GM12873 (cell line): ENCODE measurements at regions not wholly inside any gene's neighbourhood (a gene's known extent, or its start where the extent isn't known, plus 50 kb on each side); places are given as distances from the start of the nearest gene placed in this dataset.

Experiments used
- TF ChIP-seq, protein P1 (sequence below): IDR thresholded peaks from 2 replicates; pipeline ENCODE4 v1.5.1; 2012; ENCODE audit warnings: low read depth, mild to moderate bottlenecking, moderate library complexity, low read length, control low read depth; ENCODE audit not compliant: insufficient read depth; ENCODE audit errors: missing control alignments

DNA sequence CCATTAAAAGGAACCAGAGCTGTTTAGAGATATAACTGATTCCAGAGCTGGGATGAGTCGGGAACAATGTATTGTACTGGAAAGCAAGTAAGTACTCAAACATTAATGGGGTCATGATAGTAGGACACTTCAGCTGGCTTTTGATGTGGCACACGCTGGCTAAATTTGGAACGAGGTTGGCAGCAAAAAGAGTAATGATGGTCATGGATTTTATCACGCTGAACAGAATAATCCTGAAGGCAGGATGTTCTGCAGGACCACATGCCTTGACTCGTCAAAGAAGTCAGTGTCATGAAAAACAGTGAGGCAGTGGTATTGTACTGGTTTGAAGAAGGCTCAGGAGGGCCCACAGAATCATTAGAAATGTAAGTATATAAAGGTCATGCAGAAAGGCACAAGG is 220.3 kb downstream of the SNX13 start:
- TF ChIP-seq, protein P1, sequence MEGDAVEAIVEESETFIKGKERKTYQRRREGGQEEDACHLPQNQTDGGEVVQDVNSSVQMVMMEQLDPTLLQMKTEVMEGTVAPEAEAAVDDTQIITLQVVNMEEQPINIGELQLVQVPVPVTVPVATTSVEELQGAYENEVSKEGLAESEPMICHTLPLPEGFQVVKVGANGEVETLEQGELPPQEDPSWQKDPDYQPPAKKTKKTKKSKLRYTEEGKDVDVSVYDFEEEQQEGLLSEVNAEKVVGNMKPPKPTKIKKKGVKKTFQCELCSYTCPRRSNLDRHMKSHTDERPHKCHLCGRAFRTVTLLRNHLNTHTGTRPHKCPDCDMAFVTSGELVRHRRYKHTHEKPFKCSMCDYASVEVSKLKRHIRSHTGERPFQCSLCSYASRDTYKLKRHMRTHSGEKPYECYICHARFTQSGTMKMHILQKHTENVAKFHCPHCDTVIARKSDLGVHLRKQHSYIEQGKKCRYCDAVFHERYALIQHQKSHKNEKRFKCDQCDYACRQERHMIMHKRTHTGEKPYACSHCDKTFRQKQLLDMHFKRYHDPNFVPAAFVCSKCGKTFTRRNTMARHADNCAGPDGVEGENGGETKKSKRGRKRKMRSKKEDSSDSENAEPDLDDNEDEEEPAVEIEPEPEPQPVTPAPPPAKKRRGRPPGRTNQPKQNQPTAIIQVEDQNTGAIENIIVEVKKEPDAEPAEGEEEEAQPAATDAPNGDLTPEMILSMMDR, result no peak

DNA sequence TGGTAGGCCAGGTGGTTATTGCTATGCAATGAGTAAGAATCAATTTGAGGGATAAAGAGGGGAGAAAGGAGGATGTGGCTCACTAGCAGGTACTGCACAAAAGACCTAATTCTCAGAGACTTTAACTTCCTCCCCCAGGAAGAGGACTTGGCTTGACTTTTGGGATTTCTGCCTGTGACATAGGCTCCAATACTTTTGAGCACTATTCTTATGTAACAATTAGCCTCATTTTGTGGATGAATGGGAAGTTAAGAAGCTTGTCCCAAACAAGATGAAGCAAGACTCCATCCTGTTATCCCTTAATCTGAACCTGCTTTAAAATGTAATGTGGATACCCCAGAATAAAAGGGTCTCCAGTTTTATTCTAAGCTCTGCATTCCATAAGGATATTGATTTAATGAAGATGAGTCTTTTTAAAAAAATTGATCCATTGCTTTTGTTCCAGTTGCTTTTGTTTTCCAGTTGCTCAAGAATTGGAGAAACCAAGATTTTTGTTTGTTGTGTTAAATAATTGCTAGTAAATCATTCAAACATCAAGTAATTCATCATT is 218.5 kb downstream of the SNX13 start:
- TF ChIP-seq, protein P1, result no peak

DNA sequence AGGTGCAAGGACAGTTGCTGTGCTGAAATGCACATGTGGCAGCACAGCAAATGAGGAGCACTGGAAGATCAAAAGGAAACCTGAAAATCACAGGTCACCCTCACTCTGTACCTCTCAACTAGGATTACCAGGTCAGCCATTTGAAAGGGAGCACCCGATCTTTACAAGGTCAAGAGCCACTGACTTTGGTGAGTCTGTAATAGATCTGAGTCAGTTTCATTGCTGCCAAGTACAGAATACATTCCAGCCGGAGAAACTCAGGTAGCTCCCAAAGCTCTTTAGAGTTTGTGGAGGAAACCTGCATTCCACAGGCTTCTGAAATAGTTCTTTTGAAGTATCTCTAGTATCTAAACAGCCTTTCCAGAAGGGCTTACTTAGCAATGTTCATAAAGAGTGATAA is 217.5 kb downstream of the SNX13 start:
- TF ChIP-seq, protein P1, result no peak

DNA sequence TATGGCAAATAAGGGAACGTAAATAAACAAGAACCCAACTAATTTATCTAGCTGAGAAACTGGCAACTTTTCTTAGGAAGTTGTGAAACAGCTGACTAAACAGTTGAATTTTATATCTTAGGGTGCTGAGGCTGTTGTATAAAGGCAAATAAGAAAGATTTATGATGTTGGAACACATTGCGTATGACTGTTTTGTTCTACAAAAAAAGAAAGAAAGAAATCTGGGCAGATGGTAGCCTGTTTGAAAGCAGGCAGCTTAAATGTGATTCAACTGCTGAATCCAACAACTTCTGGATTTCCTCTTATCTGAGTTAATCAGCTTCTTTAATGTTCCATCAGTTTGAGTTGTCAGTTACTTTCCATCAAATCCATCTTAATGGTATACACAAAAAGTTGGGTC is 214.5 kb downstream of the SNX13 start:
- TF ChIP-seq, protein P1, result no peak

DNA sequence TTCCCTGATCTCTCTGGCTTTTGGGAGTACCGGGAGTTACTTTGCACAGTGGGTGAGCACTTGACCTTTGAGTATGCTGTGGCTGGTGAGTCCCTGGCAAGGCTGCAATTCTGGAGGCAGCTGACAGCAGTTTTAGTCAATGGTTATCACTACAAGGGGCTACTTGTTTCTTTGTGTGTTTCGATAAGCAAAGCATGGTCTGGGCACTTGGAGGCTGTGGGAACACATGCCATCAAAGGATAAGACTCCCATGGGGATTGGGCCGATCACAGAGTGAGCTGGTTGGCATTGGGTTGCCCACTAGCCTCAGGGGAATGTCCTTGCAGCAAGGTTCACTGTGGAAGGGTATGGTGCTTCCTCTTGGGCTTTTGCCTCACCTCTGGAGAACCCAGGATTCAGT is 208.2 kb downstream of the SNX13 start:
- TF ChIP-seq, protein P1, result no peak
